ENCODE measurements at regions not wholly inside any gene's neighbourhood (a gene's known extent, or its start where the extent isn't known, plus 50 kb on each side); places are given as distances from the start of the nearest gene placed in this dataset.

- Mint-ChIP-seq H3K4me1 (ENCODE audit: insufficient read depth, unreplicated experiment) (no peaks in the 10 kb centered on the region), H3K27me3 (ENCODE audit: insufficient read depth, unreplicated experiment) (peaks cover 81% of the 10 kb centered on the region), H3K27ac (ENCODE audit: low read depth, unreplicated experiment) (no peak overlapping the region), H3K9me3 (ENCODE audit: unreplicated experiment) (no peaks in the 10 kb centered on the region), H3K4me3 (ENCODE audit: unreplicated experiment) (no peak overlapping the region), H3K36me3 (ENCODE audit: insufficient read depth, unreplicated experiment) (no peaks in the 10 kb centered on the region)
- BruUV-seq (replicated peaks): no TSS peak
- DNase-seq (ENCODE audit: unreplicated experiment): no peak
- no peak for TF ChIP-seq CTCF (IDR thresholded peaks at IDR 0.05; ENCODE audit: unreplicated experiment)
- POLR2A ChIA-PET: interaction anchor here (1.2 kb wide), 1 partner anchor 115 kb away, joined by 3 read pairs; no protein-coding TSS in a partner anchor
- intact Hi-C loops (cut with micrococcal nuclease): no loop called here
- CTCF ChIA-PET: interaction anchor here (0.6 to 9.8 kb wide), 35 partner anchors 11 to 447 kb away, joined by 3 to 279 read pairs (median 4); no protein-coding TSS in a partner anchor
These were observed 360.2 kb upstream of the ROPN1 start for GRCh38 chr3:124352149-124352539.

GRCh38 chr3:124353691-124354090, 361.8 kb upstream of the ROPN1 start:
- Mint-ChIP-seq H3K27ac (ENCODE audit: low read depth, unreplicated experiment) (no peak overlapping the region), H3K4me1 (ENCODE audit: insufficient read depth, unreplicated experiment) (no peaks in the 10 kb centered on the region), H3K9me3 (ENCODE audit: unreplicated experiment) (no peaks in the 10 kb centered on the region), H3K4me3 (ENCODE audit: unreplicated experiment) (no peak overlapping the region), H3K36me3 (ENCODE audit: insufficient read depth, unreplicated experiment) (no peaks in the 10 kb centered on the region), H3K27me3 (ENCODE audit: insufficient read depth, unreplicated experiment) (peaks cover 77% of the 10 kb centered on the region)
- no TSS peak for BruUV-seq (replicated peaks)
- ChIA-PET CTCF (interaction anchor here (0.9 to 9.8 kb wide), 6 partner anchors 74 to 207 kb away, joined by 3 to 279 read pairs (median 8); no protein-coding TSS in a partner anchor), POLR2A (no interaction called here)
- TF ChIP-seq CTCF (IDR thresholded peaks at IDR 0.05; ENCODE audit: unreplicated experiment): no peak
- no peak for DNase-seq (ENCODE audit: unreplicated experiment)
- intact Hi-C loops (cut with micrococcal nuclease): no loop called here

GRCh38 chr3:124354150-124354549, 362.2 kb upstream of the ROPN1 start:
- POLR2A ChIA-PET: no interaction called here

GRCh38 chr3:124358156-124358555, 366.2 kb upstream of the ROPN1 start:
- intact Hi-C loops (cut with micrococcal nuclease): no loop called here
- H3K9me3 Mint-ChIP-seq (ENCODE audit: unreplicated experiment): no peaks in the 10 kb centered on the region
- POLR2A ChIA-PET: no interaction called here
- no peak overlapping the region for H3K27ac Mint-ChIP-seq (ENCODE audit: low read depth, unreplicated experiment)
- TF ChIP-seq CTCF (IDR thresholded peaks at IDR 0.05; ENCODE audit: unreplicated experiment): no peak
- no peaks in the 10 kb centered on the region for H3K36me3 Mint-ChIP-seq (ENCODE audit: insufficient read depth, unreplicated experiment)
- H3K27me3 Mint-ChIP-seq (ENCODE audit: insufficient read depth, unreplicated experiment): peaks cover 82% of the 10 kb centered on the region
- no TSS peak for BruUV-seq (replicated peaks)
- CTCF ChIA-PET: interaction anchor here (0.6 to 1.0 kb wide), 4 partner anchors 9 to 192 kb away, joined by 3 to 4 read pairs (median 3); no protein-coding TSS in a partner anchor
- no peak overlapping the region for H3K4me3 Mint-ChIP-seq (ENCODE audit: unreplicated experiment)
- DNase-seq (ENCODE audit: unreplicated experiment): no peak
- no peaks in the 10 kb centered on the region for H3K4me1 Mint-ChIP-seq (ENCODE audit: insufficient read depth, unreplicated experiment)

More at GRCh38 chr3:124354150-124354549, 362.2 kb upstream of the ROPN1 start:
- H3K27me3 Mint-ChIP-seq (ENCODE audit: insufficient read depth, unreplicated experiment): peaks cover 80% of the 10 kb centered on the region
- H3K9me3 Mint-ChIP-seq (ENCODE audit: unreplicated experiment): no peaks in the 10 kb centered on the region
- CTCF ChIA-PET: interaction anchor here (0.6 to 9.8 kb wide), 7 partner anchors 75 to 1315 kb away, joined by 3 to 279 read pairs (median 4); no protein-coding TSS in a partner anchor
- DNase-seq (ENCODE audit: unreplicated experiment): no peak
- intact Hi-C loops (cut with micrococcal nuclease): no loop called here
- H3K4me3 Mint-ChIP-seq (ENCODE audit: unreplicated experiment): no peak overlapping the region
- no peak for TF ChIP-seq CTCF (IDR thresholded peaks at IDR 0.05; ENCODE audit: unreplicated experiment)
- H3K4me1 Mint-ChIP-seq (ENCODE audit: insufficient read depth, unreplicated experiment): no peaks in the 10 kb centered on the region
- no peak overlapping the region for H3K27ac Mint-ChIP-seq (ENCODE audit: low read depth, unreplicated experiment)
- no TSS peak for BruUV-seq (replicated peaks)
- no peaks in the 10 kb centered on the region for H3K36me3 Mint-ChIP-seq (ENCODE audit: insufficient read depth, unreplicated experiment)

Data from MCF 10A (cell line).